ENCODE measurements at regions not wholly inside any gene's neighbourhood (a gene's known extent, or its start where the extent isn't known, plus 50 kb on each side); places are given as distances from the start of the nearest gene placed in this dataset.

GRCh38 chr15:66891776-66892175 is 173.6 kb upstream of the SMAD3 start:
- H3K18ac ChIP-seq (ENCODE audit: extremely low read depth, low read length), result no peak overlapping the region
- no peak overlapping the region for H3K56ac ChIP-seq (replicated peaks; ENCODE audit: insufficient read length, low read depth, low read length)
- no peak overlapping the region for H2BK120ac ChIP-seq (replicated peaks; ENCODE audit: low read depth, low read length)
- H2AK5ac ChIP-seq (ENCODE audit: low read depth, low read length), result no peak overlapping the region
- H3K14ac ChIP-seq (ENCODE audit: insufficient read length), result no peak overlapping the region
- no peak overlapping the region for H3K23ac ChIP-seq (ENCODE audit: insufficient read length)
- no peak overlapping the region for H4K5ac ChIP-seq (ENCODE audit: insufficient read length, low read depth, low read length)
- no peak overlapping the region for H4K8ac ChIP-seq (ENCODE audit: extremely low read depth, insufficient read depth, low read length)
- TF ChIP-seq SIX5 (IDR thresholded peaks at IDR 0.05; ENCODE audit: low read depth, low read length) (no peak), KDM1A (IDR thresholded peaks at IDR 0.05; ENCODE audit: borderline replicate concordance, low read length) (no peak), SIRT6 (IDR thresholded peaks at IDR 0.05; ENCODE audit: low read length) (no peak), CEBPB (IDR thresholded peaks at IDR 0.05; ENCODE audit: low read depth, low read length) (no peak), POLR2AphosphoS5 (IDR thresholded peaks at IDR 0.05; ENCODE audit: low read depth, low read length) (no peak), RFX5 (IDR thresholded peaks at IDR 0.05; ENCODE audit: borderline replicate concordance, low read depth, low read length) (no peak), CREB1 (IDR thresholded peaks at IDR 0.05) (no peak), RBBP5 (IDR thresholded peaks at IDR 0.05; ENCODE audit: borderline replicate concordance, low read depth, low read length) (no peak), POLR2A (IDR thresholded peaks at IDR 0.05; ENCODE audit: control extremely low read depth in 1 of 2, low read depth in 2 of 2, low read length in 2 of 2) (no peak), POU5F1 (IDR thresholded peaks at IDR 0.05; ENCODE audit: low read depth, low read length) (no peak), SRF (IDR thresholded peaks at IDR 0.05; ENCODE audit: low read depth, low read length) (no peak), SP4 (IDR thresholded peaks at IDR 0.05; ENCODE audit: low read length) (no peak), SP1 (IDR thresholded peaks at IDR 0.05; ENCODE audit: low read depth, low read length) (no peak), CHD1 (IDR thresholded peaks at IDR 0.05; ENCODE audit: low read depth, low read length) (no peak), SP2 (IDR thresholded peaks at IDR 0.05; ENCODE audit: low read length) (no peak)
- peaks cover 0 to 3% of the 10 kb centered on the region in 2 experiments; a peak in 2 of 4 replicates for H3K9me3 ChIP-seq (ENCODE audit: insufficient read depth in 2 of 2, low read depth in 1 of 2, low read length in 1 of 2)
- no peaks in the 10 kb centered on the region for H3K36me3 ChIP-seq (ENCODE audit: control insufficient read depth in 2 of 4, insufficient read depth in 4 of 4, low read length in 3 of 4)
- H3K9ac ChIP-seq (replicated peaks in 1 of 4; ENCODE audit: extremely low read depth in 1 of 4, low read depth in 3 of 4, low read length in 3 of 4), result no peak overlapping the region
- no peaks in the 10 kb centered on the region for H3K27me3 ChIP-seq (replicated peaks in 1 of 4; ENCODE audit: control insufficient read depth in 3 of 4, extremely low read depth in 1 of 4, insufficient read depth in 3 of 4, low read length in 3 of 4)
- H3K4me2 ChIP-seq (ENCODE audit: insufficient read depth in 1 of 2, low read depth in 2 of 2, low read length in 2 of 2), result no peak overlapping the region
- no peak overlapping the region for H2BK15ac ChIP-seq (ENCODE audit: low read length)
- H2AFZ ChIP-seq (ENCODE audit: low read length), result no peak overlapping the region
- POLR2A ChIA-PET (ENCODE audit: partially characterized antibody), result no interaction called here
- CTCF ChIA-PET (ENCODE audit: partially characterized antibody), result interaction anchor here (0.6 to 1.7 kb wide), 2 partner anchors 10 to 38 kb away, joined by 3 read pairs; no protein-coding TSS in a partner anchor
- no peak overlapping the region for H2BK20ac ChIP-seq (ENCODE audit: low read length)
- H3K4ac ChIP-seq (replicated peaks; ENCODE audit: insufficient read length, low read depth, low read length), result no peak overlapping the region
- no peaks in the 10 kb centered on the region for H3K79me1 ChIP-seq (ENCODE audit: low read depth, low read length)
- H3K27ac ChIP-seq (ENCODE audit: low read depth, low read length), result no peak overlapping the region
- no peak overlapping the region for H2BK12ac ChIP-seq (ENCODE audit: low read depth, low read length)
- H3K79me2 ChIP-seq (ENCODE audit: control insufficient read depth in 1 of 2, insufficient read depth in 2 of 2, low read length in 2 of 2), result no peaks in the 10 kb centered on the region
- 90% methylated on average over 2 of the region's 2 CpGs; no CpG with 5 or more reads in 1 of the 2 experiments for WGBS, 2 experiments (ENCODE audit: extremely low coverage in 1 of 2, insufficient coverage in 1 of 2, insufficient read length in 1 of 2, insufficient replicate concordance in 2 of 2, low coverage in 1 of 2, low lambda C conversion rate in 2 of 2, missing lambda C conversion rate in 1 of 2)
- H3K4me1 ChIP-seq (replicated peaks in 1 of 4; ENCODE audit: control insufficient read depth in 3 of 4, insufficient read depth in 4 of 4, low read length in 3 of 4), result peaks cover 0 to 3% (median 0%) of the 10 kb centered on the region in 4 experiments; a peak in 2 of 7 replicates
- DNase-seq (ENCODE audit: low read depth in 1 of 2, low spot score in 2 of 2), result no peak
- no peaks in the 10 kb centered on the region for H4K20me1 ChIP-seq (replicated peaks in 1 of 2; ENCODE audit: control insufficient read depth in 1 of 2, insufficient read depth in 2 of 2, low read length in 2 of 2)
- H4K91ac ChIP-seq (replicated peaks; ENCODE audit: insufficient read length, low read length), result no peak overlapping the region
- H3K23me2 ChIP-seq (ENCODE audit: low read depth, low read length), result no peaks in the 10 kb centered on the region
- no peak overlapping the region for H3K4me3 ChIP-seq (ENCODE audit: extremely low read depth in 1 of 4, insufficient read depth in 2 of 4, low read depth in 3 of 4, low read length in 4 of 4)
- FAIRE-seq, result no peak
- H2BK5ac ChIP-seq (ENCODE audit: low read depth, low read length), result no peak overlapping the region
